Hematopoietic multipotent progenitor cell treated with erythropoietin and hydrocortisone succinate and interleukin-3 and kit ligand, for 17 days (in vitro differentiated cells): ENCODE measurements at regions not wholly inside any gene's neighbourhood (a gene's known extent, or its start where the extent isn't known, plus 50 kb on each side); places are given as distances from the start of the nearest gene placed in this dataset.

Source experiments
- DNase-seq: peaks from one replicate; pipeline ENCODE4 v3.0.0-alpha.2; 2015; ENCODE audit warnings: low spot score

DNA sequence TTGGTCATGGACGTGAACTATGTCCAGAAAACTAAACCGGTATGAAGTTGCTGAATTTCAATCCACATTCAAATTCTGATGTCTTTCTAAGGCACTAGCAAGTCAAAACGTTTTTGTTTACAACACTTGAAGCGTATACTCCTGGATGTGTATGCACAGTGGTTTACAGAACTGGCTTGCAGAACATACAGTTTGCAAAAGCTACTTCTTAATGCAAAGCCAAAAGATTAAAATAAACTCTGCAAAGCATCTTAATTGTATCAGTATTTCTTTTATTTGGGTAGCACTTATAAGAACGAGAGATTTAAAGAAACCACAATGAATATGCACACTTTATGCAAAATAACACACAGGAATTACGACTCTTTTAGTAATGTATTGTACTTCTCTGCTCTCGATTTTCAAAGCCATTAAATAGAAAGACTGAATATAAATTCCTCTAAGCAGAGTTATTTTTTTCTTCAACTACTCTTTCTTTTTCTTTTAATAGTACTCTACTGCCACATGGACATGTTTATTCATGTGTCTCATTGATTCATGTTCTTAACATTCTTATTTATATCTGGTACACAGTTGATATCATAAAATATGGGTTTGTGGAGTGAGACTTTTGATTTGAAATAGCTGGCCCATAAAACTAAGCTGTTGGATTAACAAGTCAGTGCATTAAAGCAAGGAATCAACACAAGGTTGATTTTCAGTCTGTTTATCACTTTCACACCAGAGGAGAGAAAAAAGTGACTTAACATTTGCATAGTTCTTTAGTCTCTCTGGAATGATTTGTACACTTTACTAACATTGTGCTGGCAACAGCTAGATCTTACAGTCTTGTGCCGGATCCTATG is 189.4 kb upstream of the STEAP4 start:
- no peak for DNase-seq

DNA sequence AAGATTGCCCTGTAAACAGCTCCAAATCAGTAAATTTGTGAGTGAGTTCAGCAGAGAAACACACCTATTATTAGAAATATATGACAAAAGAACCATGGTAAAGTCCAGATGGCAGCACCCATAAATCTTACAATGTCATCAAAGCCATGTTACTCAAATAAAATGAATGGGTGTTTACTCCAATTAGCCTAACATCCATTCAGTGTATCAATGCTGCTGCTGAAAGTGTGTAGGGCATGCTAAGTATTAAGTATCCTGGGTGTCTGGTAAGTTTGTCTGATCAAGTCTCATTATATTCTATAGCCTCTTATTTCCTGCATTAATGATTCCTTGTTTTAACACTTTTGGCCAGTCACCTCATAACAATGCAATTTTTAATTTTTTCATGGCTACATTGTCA is 185.5 kb upstream of the STEAP4 start:
- DNase-seq, result no peak

DNA sequence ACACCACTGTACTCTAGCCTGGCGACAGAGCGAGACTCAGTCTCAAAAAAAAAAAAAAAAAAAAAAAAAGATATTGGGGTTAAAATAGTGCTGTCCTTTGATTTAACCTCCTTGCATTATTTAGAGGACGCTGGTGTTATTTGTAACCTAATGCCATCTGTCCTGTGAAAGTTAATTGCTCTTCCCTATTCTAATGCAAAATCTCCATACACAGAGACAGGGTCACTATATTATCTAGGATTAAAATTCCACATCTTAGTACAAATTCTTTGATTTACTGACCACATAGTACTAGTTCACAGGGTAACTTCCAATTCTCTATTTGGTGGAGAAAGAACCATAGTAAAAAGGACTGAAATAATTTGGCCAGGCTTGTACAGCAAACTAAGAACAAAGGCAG is 184.2 kb upstream of the STEAP4 start:
- no peak for DNase-seq

DNA sequence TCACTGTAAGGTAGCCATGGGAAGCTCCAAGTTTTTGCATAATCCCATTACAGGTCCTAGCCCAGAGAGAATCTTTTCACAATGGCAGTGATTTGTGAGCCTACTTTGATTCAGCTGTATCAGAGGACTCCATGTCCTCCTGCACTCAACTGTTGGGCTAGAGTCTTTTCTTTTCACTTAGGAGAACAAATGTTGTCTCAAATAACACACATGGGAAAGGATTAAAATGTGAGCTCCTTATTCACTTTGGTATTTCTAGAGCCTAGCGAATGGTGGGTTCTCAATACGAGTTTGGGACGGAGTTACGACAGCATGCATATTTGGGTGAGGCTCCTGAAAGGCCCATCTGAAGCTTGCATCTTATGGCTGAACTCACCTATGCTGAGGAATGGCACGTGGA is 183.5 kb upstream of the STEAP4 start:
- DNase-seq, result no peak

DNA sequence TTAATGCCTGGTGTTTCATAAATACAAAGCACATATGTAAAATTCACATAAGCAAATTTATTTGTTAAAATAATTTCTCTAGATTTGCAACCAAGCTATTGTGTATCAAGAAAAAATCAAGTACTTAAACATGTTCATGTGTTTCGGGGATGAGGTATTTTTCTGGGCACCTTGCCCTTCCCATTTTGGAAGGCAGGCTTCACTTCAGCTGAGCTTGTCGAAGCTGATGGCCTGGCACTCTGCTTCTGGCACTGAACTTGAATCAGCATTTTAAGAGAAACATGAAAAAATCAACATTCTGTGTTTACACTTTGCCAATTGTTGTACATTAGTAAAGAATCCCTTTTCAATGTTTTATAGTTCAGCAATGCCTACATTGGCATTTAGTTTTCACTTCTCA is 179.1 kb upstream of the STEAP4 start:
- no peak for DNase-seq

DNA sequence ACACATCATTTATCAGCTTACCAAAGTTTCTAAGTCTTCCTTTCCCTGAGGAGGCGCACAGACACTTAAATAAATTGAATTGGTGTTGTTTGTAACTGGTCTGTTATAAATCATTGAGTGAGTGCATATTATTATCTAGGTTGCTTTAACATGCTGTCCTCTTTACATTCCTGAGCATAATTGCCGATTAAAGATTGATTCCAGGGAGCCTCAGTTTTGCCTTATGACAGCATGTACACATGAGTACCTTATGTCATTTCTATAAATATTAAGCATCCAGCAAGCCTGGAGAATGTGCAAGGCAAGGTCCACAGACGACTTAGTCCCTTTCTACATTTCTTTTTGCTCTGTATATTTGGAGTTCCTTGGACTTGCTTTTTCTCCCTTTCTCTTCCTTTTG is 177.9 kb upstream of the STEAP4 start:
- DNase-seq, result no peak

DNA sequence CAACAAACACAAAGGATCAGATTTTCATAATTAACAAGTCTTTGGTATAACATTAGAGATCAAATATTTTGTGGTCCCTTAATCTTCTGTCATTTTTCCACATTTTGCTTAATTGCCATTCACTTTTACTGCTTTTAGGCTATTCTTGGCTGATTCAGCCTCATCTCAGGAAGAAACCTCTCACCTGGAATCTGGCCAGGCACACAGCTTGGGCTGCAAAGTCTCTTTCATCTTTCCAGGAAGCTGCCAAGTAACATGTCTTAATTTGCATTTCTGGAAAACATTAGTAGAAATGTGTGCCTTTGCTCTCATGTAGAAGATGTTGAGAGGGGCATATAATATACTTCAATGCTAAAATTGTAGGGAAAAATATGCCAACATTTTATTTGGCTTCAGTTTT is 174.2 kb upstream of the STEAP4 start:
- DNase-seq, result no peak

DNA sequence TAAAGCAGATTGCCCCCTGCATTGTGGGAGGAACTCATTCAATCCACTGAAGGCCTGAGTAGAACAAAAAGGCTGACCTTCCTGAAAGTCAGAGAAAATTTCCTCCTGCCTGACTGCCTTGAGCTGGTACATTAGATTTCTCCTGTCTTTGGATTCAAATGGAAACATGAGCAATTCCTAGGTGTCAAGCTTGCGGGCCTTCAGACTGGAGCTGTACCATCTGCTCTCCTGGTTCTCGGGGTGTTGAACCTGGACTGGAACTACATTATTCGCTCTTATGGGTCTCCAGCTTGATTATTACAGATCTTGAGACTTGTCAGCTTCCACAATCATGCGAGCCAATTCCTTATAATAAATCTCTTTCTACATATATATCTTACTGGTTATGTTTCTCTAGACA is 173.6 kb upstream of the STEAP4 start:
- no peak for DNase-seq

- no peak for DNase-seq
Observed at GRCh38 chr7:88477976-88478375, 171.3 kb upstream of the STEAP4 start.

- no peak for DNase-seq
Observed at GRCh38 chr7:88465600-88465999, 158.9 kb upstream of the STEAP4 start.

- no peak for DNase-seq
Observed at GRCh38 chr7:88462799-88463198, 156.1 kb upstream of the STEAP4 start.

DNA sequence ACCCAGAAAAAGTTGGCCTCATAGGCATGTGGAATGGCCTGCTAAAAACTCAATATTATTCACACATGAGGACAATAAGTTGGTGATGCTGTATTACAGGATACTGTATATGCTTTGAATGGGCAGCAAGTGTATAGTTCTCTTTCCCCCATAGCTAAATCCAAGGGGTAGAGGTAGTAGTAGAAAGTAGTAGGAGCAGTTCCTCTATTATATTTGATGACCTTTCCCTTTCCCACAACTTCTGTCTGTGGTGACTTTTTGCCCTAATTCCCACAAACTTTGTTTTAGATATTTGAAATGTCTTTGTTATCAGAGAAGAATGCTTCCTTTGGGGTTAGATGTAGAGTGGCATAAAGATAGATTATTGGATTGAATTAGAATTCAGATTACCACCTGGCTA is 154.0 kb upstream of the STEAP4 start:
- no peak for DNase-seq

DNA sequence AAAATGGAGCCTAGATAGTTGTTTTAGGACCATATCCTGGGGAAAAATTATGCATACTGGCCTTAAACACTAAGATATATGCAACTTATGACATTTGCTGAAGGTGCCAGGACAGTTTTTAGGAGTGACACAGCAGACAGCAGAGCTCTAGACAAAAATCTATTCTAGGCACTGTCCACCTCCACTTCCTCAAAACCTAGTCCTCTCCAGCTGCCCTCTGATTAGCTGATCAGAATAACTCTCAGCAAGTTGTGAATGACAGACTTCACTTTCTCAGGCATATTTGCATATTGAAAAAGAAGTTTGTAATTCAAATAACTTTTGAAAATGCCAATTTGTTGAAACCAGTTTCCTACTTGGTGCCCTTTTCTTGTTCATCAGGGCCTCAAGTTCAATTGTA is 152.3 kb upstream of the STEAP4 start:
- DNase-seq, result no peak

GRCh38 chr7:88458279-88458678 is 151.6 kb upstream of the STEAP4 start:
- DNase-seq, result no peak

DNA sequence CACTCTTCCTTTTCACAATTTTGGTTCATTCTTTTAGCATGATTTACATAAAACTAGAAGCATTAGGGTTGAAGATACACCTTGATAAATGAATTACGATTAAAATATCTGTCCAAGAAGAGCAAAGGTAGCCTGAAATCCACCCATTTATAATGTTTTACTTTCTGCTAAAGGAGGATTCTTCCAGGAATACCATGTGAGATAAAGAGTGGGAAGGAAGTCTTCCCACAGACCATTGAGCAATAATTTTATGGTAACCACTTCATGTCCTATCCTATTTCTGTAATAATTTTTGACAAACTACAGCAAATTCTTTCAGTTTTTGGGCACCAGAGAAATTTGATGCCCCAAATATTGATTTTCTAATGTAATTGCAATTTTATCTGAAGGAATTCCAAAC is 150.6 kb upstream of the STEAP4 start:
- DNase-seq, result no peak

DNA sequence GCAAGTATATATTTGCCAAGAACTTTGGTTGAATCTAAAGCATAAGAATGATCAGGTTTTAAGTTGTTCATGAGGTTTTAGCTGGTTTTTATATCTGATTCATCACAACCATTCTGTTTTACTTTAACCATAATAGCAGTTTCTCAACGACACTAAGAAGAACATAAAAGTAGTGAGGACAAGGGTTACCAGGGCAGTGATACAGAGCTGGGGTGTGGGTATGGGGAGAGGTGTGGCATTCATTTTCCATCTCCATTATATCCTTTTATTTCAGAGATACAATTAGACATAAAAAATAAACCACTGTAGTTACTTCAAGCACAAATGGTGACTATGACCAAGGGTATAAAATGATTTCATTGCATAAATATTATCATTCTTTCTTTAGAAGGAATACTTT is 149.8 kb upstream of the STEAP4 start:
- no peak for DNase-seq

- DNase-seq, result no peak
Observed at GRCh38 chr7:88455696-88456095, 149.0 kb upstream of the STEAP4 start.

DNA sequence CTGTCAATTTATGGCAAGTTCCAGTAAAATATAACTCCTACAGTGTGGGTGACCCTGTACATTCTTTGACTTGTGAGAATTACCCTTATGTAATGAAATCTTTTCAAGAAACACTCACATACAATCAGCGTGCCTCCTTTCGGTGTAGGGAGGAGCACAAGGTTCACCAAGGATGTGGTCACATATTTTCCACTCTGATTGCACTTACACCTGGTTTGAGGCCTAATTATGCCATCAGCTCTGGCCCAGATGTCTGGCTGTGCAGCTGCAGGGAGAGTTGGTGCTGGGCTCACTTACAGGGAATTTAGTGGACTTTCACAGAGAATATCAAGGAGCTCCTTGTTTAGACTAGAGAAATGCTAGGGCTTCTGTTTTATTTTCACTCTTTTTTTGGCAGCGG is 146.0 kb upstream of the STEAP4 start:
- DNase-seq, result no peak

DNA sequence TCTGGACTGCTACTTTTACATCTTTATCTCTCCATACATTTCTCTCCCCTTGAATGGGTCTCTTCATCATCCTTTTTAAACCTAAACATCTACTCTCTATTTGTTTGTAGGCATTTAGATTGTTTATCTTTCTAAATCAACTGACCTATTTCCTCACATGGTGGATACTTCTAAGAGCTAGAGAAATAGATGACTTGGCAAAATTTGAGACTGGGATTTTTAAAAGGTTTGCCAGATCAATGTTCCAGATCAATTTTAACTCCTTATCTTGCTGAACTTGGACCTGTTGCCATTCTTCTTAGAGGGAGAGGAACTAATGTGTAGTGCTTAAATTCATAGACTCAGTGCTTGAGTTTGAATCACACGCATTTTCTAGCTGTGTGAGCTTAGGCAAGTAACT is 144.2 kb upstream of the STEAP4 start:
- DNase-seq, result no peak

DNA sequence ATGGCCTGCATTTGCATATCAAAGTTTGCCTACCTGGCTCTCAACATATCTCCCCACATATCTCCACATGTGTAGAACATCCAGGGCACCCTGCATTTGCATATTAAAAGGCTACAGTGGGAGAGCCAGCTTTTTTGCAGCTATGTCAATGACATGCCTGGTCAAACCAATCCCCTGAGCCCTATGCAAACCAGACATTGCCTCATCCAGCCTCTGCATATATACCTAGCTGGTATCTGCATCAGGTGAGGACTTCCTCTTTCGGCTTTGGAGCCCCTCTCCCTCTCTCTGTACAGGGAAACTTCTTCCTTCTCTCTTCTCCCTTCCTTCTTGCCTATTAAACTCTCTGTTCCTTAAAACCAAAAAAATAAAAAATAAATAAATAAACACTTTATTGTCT is 142.7 kb upstream of the STEAP4 start:
- no peak for DNase-seq

GRCh38 chr7:88442413-88442812 is 135.7 kb upstream of the STEAP4 start:
- no peak for DNase-seq

DNA sequence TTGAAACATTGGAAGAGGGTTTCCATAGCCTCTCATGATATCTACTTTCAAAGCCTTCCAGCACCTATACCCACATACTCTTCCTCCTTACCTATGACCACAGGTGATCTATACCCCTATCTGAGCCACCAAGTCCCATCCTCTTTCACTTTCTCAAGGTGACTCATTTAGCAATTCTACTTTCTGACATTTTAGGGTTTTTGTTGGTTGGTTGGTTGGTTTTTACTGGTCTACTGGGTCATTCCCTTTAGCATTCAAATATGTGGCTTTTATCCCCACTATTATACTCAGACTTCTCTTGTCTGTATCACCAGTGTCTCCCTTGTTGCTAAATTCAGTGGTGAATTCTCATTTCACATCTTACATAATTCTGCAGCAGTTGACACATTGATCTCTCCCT is 130.4 kb upstream of the STEAP4 start:
- DNase-seq, result no peak

GRCh38 chr7:88432301-88432700 is 125.6 kb upstream of the STEAP4 start:
- no peak for DNase-seq

DNA sequence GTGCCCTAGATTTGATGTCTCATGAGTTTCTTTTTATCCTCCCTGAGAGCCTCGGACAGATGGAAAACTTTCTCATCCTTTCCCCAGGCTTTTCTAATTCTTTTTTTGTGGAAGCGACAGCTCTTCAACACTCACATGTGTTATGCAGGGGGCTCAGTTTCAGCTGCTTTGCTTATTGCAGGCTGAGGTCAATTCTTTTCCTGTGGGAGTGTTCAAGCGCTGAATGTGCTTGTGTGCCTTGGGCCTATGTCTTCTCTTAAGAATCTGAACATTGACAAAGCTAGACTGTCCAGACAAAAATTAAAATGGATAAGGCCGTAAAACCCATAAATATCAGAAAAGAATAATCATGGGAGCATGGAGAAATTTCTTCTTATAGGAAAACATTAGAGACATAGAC is 125.2 kb upstream of the STEAP4 start:
- DNase-seq, result no peak

GRCh38 chr7:88429382-88429781 is 122.7 kb upstream of the STEAP4 start:
- no peak for DNase-seq
